Mucosa of descending colon (tissue), 3 donors: ENCODE measurements at regions not wholly inside any gene's neighbourhood (a gene's known extent, or its start where the extent isn't known, plus 50 kb on each side); places are given as distances from the start of the nearest gene placed in this dataset.

Experiments
- ATAC-seq: fragments of 200-7000 bp; cut with Tn5 transposase; one replicate; pipeline ENCODE4 v1.9.1; 2020; ENCODE audit warnings: mild to moderate bottlenecking, moderate library complexity
- DNase-seq, 3 donors: peaks; one replicate each; pipeline ENCODE4 v3.0.0-alpha.2; 2020
- H3K36me3 ChIP-seq: fragments of 200-600 bp; one replicate; pipeline ENCODE4 v1.8.0; 2021; ENCODE audit warnings: low read depth, mild to moderate bottlenecking
- H3K4me1 ChIP-seq: fragments of 200-600 bp; one replicate; pipeline ENCODE4 v1.8.0; 2021; ENCODE audit warnings: low read depth, mild to moderate bottlenecking
- H3K4me3 ChIP-seq: fragments of 200-600 bp; one replicate; pipeline ENCODE4 v1.8.0; 2021; ENCODE audit warnings: mild to moderate bottlenecking
- H3K9me3 ChIP-seq: fragments of 200-600 bp; one replicate; pipeline ENCODE4 v1.8.0; 2021; ENCODE audit warnings: mild to moderate bottlenecking
- CTCF ChIP-seq: fragments of 200-600 bp; IDR thresholded peaks from one replicate; pipeline ENCODE4 v1.8.0; 2022; ENCODE audit warnings: antibody characterized with exemption, mild to moderate bottlenecking
- intact Hi-C, 2 donors: fragments of 100-400 bp; cut with DNase I in 1 of 2; cut with micrococcal nuclease in 1 of 2; formaldehyde crosslinking; loops; one replicate each; pipeline versions ENCODE4 v1.11.0 to v1.11.1; 2022; cut with DNase I, micrococcal nuclease
- donor health status: DM: no; HTN: no; CAD: no; lungs with moderate emphysema.
- donor health status: DM: no; HTN: no; CAD: no.
- donor health status: DM: no; HTN: yes; CAD: no.

GRCh38 chr15:96102631-96103030, 227.9 kb upstream of the NR2F2 start:
- H3K36me3 ChIP-seq = no peaks in the 10 kb centered on the region
- H3K4me3 ChIP-seq = no peak overlapping the region
- no peaks in the 10 kb centered on the region for H3K9me3 ChIP-seq
- ATAC-seq = no peak
- DNase-seq = no peak
- TF ChIP-seq CTCF = no peak
- intact Hi-C loops = no loop called here
- H3K4me1 ChIP-seq = no peaks in the 10 kb centered on the region

GRCh38 chr15:96106181-96106580, 224.3 kb upstream of the NR2F2 start:
- Histone ChIP-seq H3K4me3 (no peak overlapping the region), H3K4me1 (no peaks in the 10 kb centered on the region), H3K36me3 (no peaks in the 10 kb centered on the region), H3K9me3 (no peaks in the 10 kb centered on the region)
- no peak for ATAC-seq
- no peak for TF ChIP-seq CTCF
- DNase-seq = no peak
- intact Hi-C loops = no loop called here

- Histone ChIP-seq H3K36me3 (no peaks in the 10 kb centered on the region), H3K4me3 (no peak overlapping the region), H3K9me3 (no peaks in the 10 kb centered on the region), H3K4me1 (no peaks in the 10 kb centered on the region)
- ATAC-seq = no peak
- DNase-seq = no peak
- intact Hi-C loops = no loop called here
- TF ChIP-seq CTCF = no peak
Observed at GRCh38 chr15:96106628-96107027, 223.9 kb upstream of the NR2F2 start.

- intact Hi-C loops = no loop called here
- H3K36me3 ChIP-seq = no peaks in the 10 kb centered on the region
- ATAC-seq = no peak
- H3K4me3 ChIP-seq = no peak overlapping the region
- no peak for DNase-seq
- no peaks in the 10 kb centered on the region for H3K9me3 ChIP-seq
- no peak for TF ChIP-seq CTCF
- no peaks in the 10 kb centered on the region for H3K4me1 ChIP-seq
Observed at GRCh38 chr15:96107916-96108315, 222.6 kb upstream of the NR2F2 start.

GRCh38 chr15:96108405-96108804, 222.1 kb upstream of the NR2F2 start:
- no peak for TF ChIP-seq CTCF
- no peaks in the 10 kb centered on the region for H3K36me3 ChIP-seq
- intact Hi-C loops = no loop called here
- no peaks in the 10 kb centered on the region for H3K9me3 ChIP-seq
- H3K4me1 ChIP-seq = no peaks in the 10 kb centered on the region
- H3K4me3 ChIP-seq = no peak overlapping the region
- ATAC-seq (no peak), DNase-seq (no peak)

- H3K4me3 ChIP-seq = no peak overlapping the region
- intact Hi-C loops = no loop called here
- TF ChIP-seq CTCF = no peak
- no peaks in the 10 kb centered on the region for H3K9me3 ChIP-seq
- ATAC-seq = no peak
- H3K4me1 ChIP-seq = no peaks in the 10 kb centered on the region
- no peaks in the 10 kb centered on the region for H3K36me3 ChIP-seq
- no peak for DNase-seq
Observed at GRCh38 chr15:96109820-96110219, 220.7 kb upstream of the NR2F2 start.
